Chondrocyte (in vitro differentiated cells): ENCODE measurements at regions not wholly inside any gene's neighbourhood (a gene's known extent, or its start where the extent isn't known, plus 50 kb on each side); places are given as distances from the start of the nearest gene placed in this dataset.

Experiments used
- DNase-seq: peaks from one replicate; pipeline ENCODE4 v3.0.0; 2021; ENCODE audit warnings: mixed read lengths, low spot score
- H3K27ac Mint-ChIP-seq: one replicate; pipeline ENCODE4 v1.8.0; 2021; ENCODE audit warnings: mild to moderate bottlenecking, moderate library complexity, mixed read lengths; ENCODE audit not compliant: unreplicated experiment
- H3K27me3 Mint-ChIP-seq: 2 replicates; pipeline ENCODE4 v1.8.0; 2021; ENCODE audit warnings: low read depth, mixed read lengths
- H3K36me3 Mint-ChIP-seq: 2 replicates; pipeline ENCODE4 v1.8.0; 2021; ENCODE audit warnings: low read depth, mixed read lengths
- H3K4me1 Mint-ChIP-seq: 2 replicates; pipeline ENCODE4 v1.8.0; 2021; ENCODE audit warnings: low read depth, mild to moderate bottlenecking, mixed read lengths
- H3K4me3 Mint-ChIP-seq: one replicate; pipeline ENCODE4 v1.8.0; 2021; ENCODE audit warnings: mild to moderate bottlenecking, moderate library complexity, mixed read lengths; ENCODE audit not compliant: unreplicated experiment
- H3K9me3 Mint-ChIP-seq: 2 replicates; pipeline ENCODE4 v1.8.0; 2021; ENCODE audit warnings: low read depth, mixed read lengths
- TF ChIP-seq, protein P1 (sequence below): fragments of 200-600 bp; sonication (generic); IDR thresholded peaks from 2 replicates; pipeline ENCODE4 v1.5.0; 2021; ENCODE audit warnings: antibody characterized with exemption, mild to moderate bottlenecking, moderate library complexity

- Mint-ChIP-seq H3K4me3 (no peak overlapping the region), H3K27me3 (no peaks in the 10 kb centered on the region), H3K9me3 (peaks cover 4% of the 10 kb centered on the region), H3K27ac (no peak overlapping the region), H3K4me1 (peaks cover 28% of the 10 kb centered on the region), H3K36me3 (peaks cover 5% of the 10 kb centered on the region)
- TF ChIP-seq, protein P1, sequence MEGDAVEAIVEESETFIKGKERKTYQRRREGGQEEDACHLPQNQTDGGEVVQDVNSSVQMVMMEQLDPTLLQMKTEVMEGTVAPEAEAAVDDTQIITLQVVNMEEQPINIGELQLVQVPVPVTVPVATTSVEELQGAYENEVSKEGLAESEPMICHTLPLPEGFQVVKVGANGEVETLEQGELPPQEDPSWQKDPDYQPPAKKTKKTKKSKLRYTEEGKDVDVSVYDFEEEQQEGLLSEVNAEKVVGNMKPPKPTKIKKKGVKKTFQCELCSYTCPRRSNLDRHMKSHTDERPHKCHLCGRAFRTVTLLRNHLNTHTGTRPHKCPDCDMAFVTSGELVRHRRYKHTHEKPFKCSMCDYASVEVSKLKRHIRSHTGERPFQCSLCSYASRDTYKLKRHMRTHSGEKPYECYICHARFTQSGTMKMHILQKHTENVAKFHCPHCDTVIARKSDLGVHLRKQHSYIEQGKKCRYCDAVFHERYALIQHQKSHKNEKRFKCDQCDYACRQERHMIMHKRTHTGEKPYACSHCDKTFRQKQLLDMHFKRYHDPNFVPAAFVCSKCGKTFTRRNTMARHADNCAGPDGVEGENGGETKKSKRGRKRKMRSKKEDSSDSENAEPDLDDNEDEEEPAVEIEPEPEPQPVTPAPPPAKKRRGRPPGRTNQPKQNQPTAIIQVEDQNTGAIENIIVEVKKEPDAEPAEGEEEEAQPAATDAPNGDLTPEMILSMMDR, result no peak
- DNase-seq, result no peak
Observed at GRCh38 chr10:28160866-28161405, 141.9 kb downstream of the MPP7 start.

GRCh38 chr10:28157379-28157778, 145.5 kb downstream of the MPP7 start:
- peaks cover 4% of the 10 kb centered on the region for H3K9me3 Mint-ChIP-seq
- peaks cover 35% of the 10 kb centered on the region for H3K4me1 Mint-ChIP-seq
- TF ChIP-seq, protein P1, result no peak
- H3K36me3 Mint-ChIP-seq, result peaks cover 3% of the 10 kb centered on the region
- H3K27me3 Mint-ChIP-seq, result no peaks in the 10 kb centered on the region
- H3K27ac Mint-ChIP-seq, result no peak overlapping the region
- no peak overlapping the region for H3K4me3 Mint-ChIP-seq
- DNase-seq, result no peak

DNA sequence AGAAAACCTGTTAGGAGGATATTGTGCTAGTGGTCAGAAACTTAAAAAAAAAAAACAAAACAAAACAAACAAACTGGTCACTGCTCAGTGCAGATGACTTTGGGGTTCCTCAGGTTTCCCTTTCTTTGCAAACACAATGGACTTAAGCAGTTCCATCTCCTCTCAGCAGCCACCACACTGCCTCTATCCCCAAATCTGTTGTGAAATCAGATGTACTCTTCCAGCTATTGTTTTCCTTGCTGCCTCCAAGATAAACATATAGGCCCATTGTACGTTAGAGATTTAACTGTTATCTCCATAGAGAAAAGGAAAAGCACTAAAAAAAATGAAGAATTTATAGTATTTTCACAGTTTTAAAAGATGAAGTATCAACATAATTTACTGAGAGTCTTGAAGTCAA, 147.1 kb downstream of the MPP7 start:
- peaks cover 3% of the 10 kb centered on the region for H3K36me3 Mint-ChIP-seq
- H3K4me3 Mint-ChIP-seq, result no peak overlapping the region
- DNase-seq, result no peak
- TF ChIP-seq, protein P1, result no peak
- H3K4me1 Mint-ChIP-seq, result peaks cover 19% of the 10 kb centered on the region
- H3K27me3 Mint-ChIP-seq, result no peaks in the 10 kb centered on the region
- no peak overlapping the region for H3K27ac Mint-ChIP-seq
- H3K9me3 Mint-ChIP-seq, result peaks cover 4% of the 10 kb centered on the region

DNA sequence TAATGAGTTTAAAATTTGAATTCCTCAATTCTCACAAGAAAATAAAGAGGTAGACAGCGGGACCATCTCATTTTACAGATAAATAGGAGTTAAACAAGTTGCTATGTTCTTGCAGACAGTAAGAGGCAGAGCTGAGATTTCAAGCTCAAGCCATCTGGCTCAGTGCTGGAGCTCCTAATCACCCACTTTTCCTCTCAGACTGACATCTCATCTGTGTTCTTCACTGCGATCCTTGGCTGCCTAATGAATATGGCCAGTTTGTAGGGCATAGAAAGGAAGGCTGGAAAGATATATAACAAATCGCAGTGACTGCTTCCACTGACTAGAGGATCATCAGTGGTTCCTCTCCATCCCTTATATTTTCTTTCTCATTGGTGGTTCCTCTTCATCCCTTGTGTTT, 151.2 kb downstream of the MPP7 start:
- Mint-ChIP-seq H3K4me1 (peaks cover 20% of the 10 kb centered on the region), H3K36me3 (peaks cover 8% of the 10 kb centered on the region), H3K27me3 (no peaks in the 10 kb centered on the region), H3K27ac (no peak overlapping the region), H3K4me3 (no peak overlapping the region), H3K9me3 (no peaks in the 10 kb centered on the region)
- DNase-seq, result no peak
- TF ChIP-seq, protein P1, result no peak

DNA sequence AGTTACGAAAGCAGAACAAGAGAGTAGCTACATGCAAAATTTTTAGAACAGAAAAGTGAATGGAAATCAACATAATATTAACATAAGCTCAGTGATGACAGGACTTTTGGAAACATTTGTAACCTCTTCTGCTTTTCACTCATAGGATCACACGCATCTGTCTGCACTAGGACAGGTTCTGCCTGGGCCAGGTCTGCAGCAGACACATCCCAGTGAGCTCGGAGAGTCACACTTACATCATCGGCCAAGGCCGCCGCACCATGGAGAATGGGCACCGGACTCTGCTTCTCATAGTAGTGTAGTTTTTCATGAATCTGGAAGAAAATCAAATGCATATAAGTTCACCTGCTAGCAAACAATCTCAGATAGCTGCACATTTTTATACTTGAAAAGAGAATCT, 150.9 kb upstream of the ODAD2 start:
- Mint-ChIP-seq H3K27ac (peak overlapping the region; percentile 27), H3K27me3 (no peaks in the 10 kb centered on the region), H3K9me3 (no peaks in the 10 kb centered on the region), H3K4me1 (peaks cover 16% of the 10 kb centered on the region), H3K4me3 (peak overlapping the region; percentile 12), H3K36me3 (peaks cover 8% of the 10 kb centered on the region)
- TF ChIP-seq, protein P1, result no peak
- no peak for DNase-seq
